ENCODE measurements at regions not wholly inside any gene's neighbourhood (a gene's known extent, or its start where the extent isn't known, plus 50 kb on each side); places are given as distances from the start of the nearest gene placed in this dataset.

- TF ChIP-seq CTCF (IDR thresholded peaks at IDR 0.05) (no peak), POLR2A (IDR thresholded peaks at IDR 0.05) (no peak)
Observed at GRCh38 chr10:128874331-128874730, 592.7 kb upstream of the MGMT start.

Data from uterus (tissue), 2 donors.